ENCODE measurements at regions not wholly inside any gene's neighbourhood (a gene's known extent, or its start where the extent isn't known, plus 50 kb on each side); places are given as distances from the start of the nearest gene placed in this dataset.

DNA sequence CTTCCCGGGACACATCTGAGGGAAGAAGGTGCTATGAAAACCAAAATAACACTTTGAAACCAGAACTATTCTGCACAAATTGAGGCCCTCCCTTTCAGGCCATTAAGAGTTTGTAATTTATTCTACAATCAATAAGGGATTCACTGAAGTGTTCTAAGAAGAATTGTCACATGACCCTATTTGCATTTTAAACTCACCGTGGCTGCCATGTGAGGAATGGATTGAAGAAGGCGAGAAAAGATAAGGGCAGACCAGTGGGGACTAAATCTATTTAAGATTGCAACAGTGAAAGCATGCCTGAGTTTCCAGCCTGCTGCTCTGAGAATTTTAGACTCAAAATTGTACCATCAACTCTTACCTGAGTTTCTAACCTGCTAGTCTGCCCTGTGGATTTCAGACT, 408.8 kb upstream of the SALL1 start:
- no peak for DNase-seq (ENCODE audit: extremely low spot score in 2 of 2)

GRCh38 chr16:51557670-51558069, 406.6 kb upstream of the SALL1 start:
- H3K27me3 ChIP-seq = no peaks in the 10 kb centered on the region
- no peak overlapping the region for H3K4me3 ChIP-seq
- TF ChIP-seq POLR2A (IDR thresholded peaks at IDR 0.05) = no peak
- no peak for TF ChIP-seq POLR2AphosphoS5 (IDR thresholded peaks at IDR 0.05; ENCODE audit: insufficient read depth in 1 of 2, low read depth in 1 of 2)
- TF ChIP-seq, protein P1, sequence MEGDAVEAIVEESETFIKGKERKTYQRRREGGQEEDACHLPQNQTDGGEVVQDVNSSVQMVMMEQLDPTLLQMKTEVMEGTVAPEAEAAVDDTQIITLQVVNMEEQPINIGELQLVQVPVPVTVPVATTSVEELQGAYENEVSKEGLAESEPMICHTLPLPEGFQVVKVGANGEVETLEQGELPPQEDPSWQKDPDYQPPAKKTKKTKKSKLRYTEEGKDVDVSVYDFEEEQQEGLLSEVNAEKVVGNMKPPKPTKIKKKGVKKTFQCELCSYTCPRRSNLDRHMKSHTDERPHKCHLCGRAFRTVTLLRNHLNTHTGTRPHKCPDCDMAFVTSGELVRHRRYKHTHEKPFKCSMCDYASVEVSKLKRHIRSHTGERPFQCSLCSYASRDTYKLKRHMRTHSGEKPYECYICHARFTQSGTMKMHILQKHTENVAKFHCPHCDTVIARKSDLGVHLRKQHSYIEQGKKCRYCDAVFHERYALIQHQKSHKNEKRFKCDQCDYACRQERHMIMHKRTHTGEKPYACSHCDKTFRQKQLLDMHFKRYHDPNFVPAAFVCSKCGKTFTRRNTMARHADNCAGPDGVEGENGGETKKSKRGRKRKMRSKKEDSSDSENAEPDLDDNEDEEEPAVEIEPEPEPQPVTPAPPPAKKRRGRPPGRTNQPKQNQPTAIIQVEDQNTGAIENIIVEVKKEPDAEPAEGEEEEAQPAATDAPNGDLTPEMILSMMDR (IDR thresholded peaks at IDR 0.05) = no peak
- no peaks in the 10 kb centered on the region for H3K36me3 ChIP-seq
- DNase-seq (ENCODE audit: extremely low spot score in 2 of 2) = no peak
- intact Hi-C loops (cut with DNase I) = no loop called here
- peak overlapping the region; percentile 67 for H3K27ac ChIP-seq
- no peaks in the 10 kb centered on the region for H3K4me1 ChIP-seq
- no peaks in the 10 kb centered on the region for H3K9me3 ChIP-seq

More for the DNA sequence above, 408.8 kb upstream of the SALL1 start:
- TF ChIP-seq, protein P1 (IDR thresholded peaks at IDR 0.05) = no peak
- TF ChIP-seq POLR2AphosphoS5 (IDR thresholded peaks at IDR 0.05; ENCODE audit: insufficient read depth in 1 of 2, low read depth in 1 of 2) (no peak), POLR2A (IDR thresholded peaks at IDR 0.05) (no peak)
- no peaks in the 10 kb centered on the region for H3K4me1 ChIP-seq
- H3K4me3 ChIP-seq = no peak overlapping the region
- H3K27ac ChIP-seq = no peak overlapping the region
- H3K9me3 ChIP-seq = no peaks in the 10 kb centered on the region
- no peaks in the 10 kb centered on the region for H3K36me3 ChIP-seq
- intact Hi-C loops (cut with DNase I) = no loop called here
- H3K27me3 ChIP-seq = no peaks in the 10 kb centered on the region

DNA sequence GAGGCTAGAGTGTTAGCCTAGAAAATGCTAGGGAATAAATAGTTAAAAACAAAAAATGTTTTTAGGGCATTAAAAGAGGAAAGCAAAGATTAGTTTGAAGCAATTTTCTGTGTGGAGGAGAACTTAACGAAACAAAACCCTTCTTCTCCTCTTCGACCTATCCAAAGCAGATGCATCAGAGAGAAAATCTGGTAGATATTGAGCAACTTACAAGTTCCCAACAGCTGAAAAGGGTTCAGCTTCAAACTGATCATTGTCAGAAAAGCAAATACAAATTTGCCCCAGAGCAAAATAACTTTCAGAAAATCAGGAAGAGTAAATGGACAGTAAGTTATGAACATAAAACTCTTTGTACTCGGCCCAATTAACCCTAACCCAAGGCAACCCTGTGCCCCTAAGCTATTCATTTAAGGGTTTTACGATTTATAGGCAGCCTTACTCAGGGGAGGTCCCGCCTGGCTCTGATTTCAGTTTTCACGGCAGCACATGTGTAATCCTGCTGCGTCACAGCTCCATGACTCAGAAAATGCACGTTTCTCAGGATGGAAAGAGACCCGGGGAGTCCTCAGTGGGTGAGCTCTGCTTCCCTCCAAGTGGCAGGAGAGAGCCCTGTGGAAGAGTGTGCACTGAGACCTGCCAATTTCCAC, 405.7 kb upstream of the SALL1 start:
- H3K9me3 ChIP-seq = no peaks in the 10 kb centered on the region
- no peaks in the 10 kb centered on the region for H3K36me3 ChIP-seq
- H3K4me1 ChIP-seq = no peaks in the 10 kb centered on the region
- TF ChIP-seq POLR2A (IDR thresholded peaks at IDR 0.05) (no peak), POLR2AphosphoS5 (IDR thresholded peaks at IDR 0.05; ENCODE audit: insufficient read depth in 1 of 2, low read depth in 1 of 2) (peak; percentile 11 to 29)
- TF ChIP-seq, protein P1 (IDR thresholded peaks at IDR 0.05) = no peak
- no peaks in the 10 kb centered on the region for H3K27me3 ChIP-seq
- DNase-seq (ENCODE audit: extremely low spot score in 2 of 2) = no peak
- peak overlapping the region in 1 of 2 donors; percentile 24 for H3K4me3 ChIP-seq
- H3K27ac ChIP-seq = peak overlapping the region; percentile 67
- intact Hi-C loops (cut with DNase I) = no loop called here

- Histone ChIP-seq H3K27ac (peak overlapping the region; percentile 10), H3K4me3 (no peak overlapping the region), H3K4me1 (no peaks in the 10 kb centered on the region), H3K9me3 (no peaks in the 10 kb centered on the region), H3K36me3 (no peaks in the 10 kb centered on the region), H3K27me3 (no peaks in the 10 kb centered on the region)
- TF ChIP-seq, protein P1 (IDR thresholded peaks at IDR 0.05) = no peak
- TF ChIP-seq POLR2A (IDR thresholded peaks at IDR 0.05) (no peak), POLR2AphosphoS5 (IDR thresholded peaks at IDR 0.05; ENCODE audit: insufficient read depth in 1 of 2, low read depth in 1 of 2) (no peak)
- no peak for DNase-seq (ENCODE audit: extremely low spot score in 2 of 2)
- intact Hi-C loops (cut with DNase I) = no loop called here
Observed at GRCh38 chr16:51553910-51554309, 402.8 kb upstream of the SALL1 start.

DNA sequence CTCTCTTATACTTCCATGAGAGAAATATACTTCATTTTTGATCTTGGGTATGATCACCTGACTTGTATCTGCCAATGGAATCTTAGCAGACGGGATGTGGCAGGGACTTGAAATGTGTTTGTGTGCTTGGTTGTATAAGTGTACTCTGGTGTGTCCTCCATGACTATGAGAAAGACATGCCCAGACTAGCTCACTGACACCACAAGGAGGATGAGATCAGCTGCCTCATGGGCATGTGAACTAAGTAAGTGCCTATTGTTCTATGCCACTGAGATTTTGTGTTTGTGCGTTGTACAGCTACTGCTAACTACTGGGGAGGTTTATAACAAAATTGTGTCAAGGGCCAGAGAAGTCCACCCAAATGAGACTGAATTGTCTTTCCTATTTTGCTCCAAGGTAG, 402.2 kb upstream of the SALL1 start:
- TF ChIP-seq, protein P1 (IDR thresholded peaks at IDR 0.05) = no peak
- TF ChIP-seq POLR2AphosphoS5 (IDR thresholded peaks at IDR 0.05; ENCODE audit: insufficient read depth in 1 of 2, low read depth in 1 of 2) = no peak
- TF ChIP-seq POLR2A (IDR thresholded peaks at IDR 0.05) = no peak
- intact Hi-C loops (cut with DNase I) = no loop called here
- Histone ChIP-seq H3K9me3 (no peaks in the 10 kb centered on the region), H3K27ac (peak overlapping the region; percentile 10), H3K4me3 (no peak overlapping the region), H3K4me1 (no peaks in the 10 kb centered on the region), H3K27me3 (no peaks in the 10 kb centered on the region), H3K36me3 (no peaks in the 10 kb centered on the region)
- no peak for DNase-seq (ENCODE audit: extremely low spot score in 2 of 2)

All from vagina (tissue), 2 donors.